ENCODE measurements at regions not wholly inside any gene's neighbourhood (a gene's known extent, or its start where the extent isn't known, plus 50 kb on each side); places are given as distances from the start of the nearest gene placed in this dataset.
"Not testable (repeated sequence)": the region's sequence is repeated elsewhere in the genome, so short reads cannot be mapped to it uniquely, and the experiment has no call there.

- H3K27me3 ChIP-seq (ENCODE audit: control insufficient read depth in 2 of 2, insufficient read depth in 2 of 2, low read length in 2 of 2); H3K27ac Mint-ChIP-seq; intact Hi-C loops (cut with micrococcal nuclease); H3K27ac ChIP-seq (ENCODE audit: low read depth, low read length); CTCF ChIA-PET; H3K4me1 ChIP-seq (ENCODE audit: control insufficient read depth in 2 of 2, insufficient read depth in 2 of 2, low read length in 2 of 2); ATAC-seq; H3K9me3 Mint-ChIP-seq; H3K36me3 Mint-ChIP-seq; POLR2A ChIA-PET; H3K9me3 ChIP-seq (ENCODE audit: control insufficient read depth in 2 of 3, low read length in 3 of 3); H3K36me3 ChIP-seq (ENCODE audit: control insufficient read depth in 2 of 3, insufficient read depth in 3 of 3, low read length in 3 of 3); H3K27me3 Mint-ChIP-seq; H3K4me1 Mint-ChIP-seq; H3K4me3 Mint-ChIP-seq; DNase-seq; H3K4me3 ChIP-seq (ENCODE audit: low read length): not testable (repeated sequence)
Measured at GRCh38 chr18:14357553-14358297, 185.7 kb downstream of the POTEC start.

GRCh38 chr18:14342170-14342569 lies 201.2 kb downstream of the POTEC start:
- DNase-seq; H3K27me3 ChIP-seq (ENCODE audit: control insufficient read depth in 2 of 2, insufficient read depth in 2 of 2, low read length in 2 of 2); POLR2A ChIA-PET; H3K27ac Mint-ChIP-seq; H3K9me3 Mint-ChIP-seq; H3K36me3 ChIP-seq (ENCODE audit: control insufficient read depth in 2 of 3, insufficient read depth in 3 of 3, low read length in 3 of 3); intact Hi-C loops (cut with micrococcal nuclease); H3K4me1 ChIP-seq (ENCODE audit: control insufficient read depth in 2 of 2, insufficient read depth in 2 of 2, low read length in 2 of 2); ATAC-seq; CTCF ChIA-PET; H3K4me3 ChIP-seq (ENCODE audit: low read length); H3K27me3 Mint-ChIP-seq; H3K27ac ChIP-seq (ENCODE audit: low read depth, low read length); H3K9me3 ChIP-seq (ENCODE audit: control insufficient read depth in 2 of 3, low read length in 3 of 3); H3K4me1 Mint-ChIP-seq: not testable (repeated sequence)
- H3K36me3 Mint-ChIP-seq: peaks cover 0 to 11% (median 0%) of the 10 kb centered on the region in 5 donors
- peak overlapping the region in 1 of 10 donors; percentile 60 for H3K4me3 Mint-ChIP-seq

GRCh38 chr18:14336017-14336416 lies 203.8 kb upstream of the ZNF519 start:
- POLR2A ChIA-PET: not testable (repeated sequence)

GRCh38 chr18:14321217-14321616 lies 189.0 kb upstream of the ZNF519 start:
- intact Hi-C loops (cut with micrococcal nuclease); H3K4me1 Mint-ChIP-seq; DNase-seq; H3K36me3 ChIP-seq (ENCODE audit: control insufficient read depth in 2 of 3, insufficient read depth in 3 of 3, low read length in 3 of 3); H3K9me3 ChIP-seq (ENCODE audit: control insufficient read depth in 2 of 3, low read length in 3 of 3); CTCF ChIA-PET; H3K4me1 ChIP-seq (ENCODE audit: control insufficient read depth in 2 of 2, insufficient read depth in 2 of 2, low read length in 2 of 2); H3K27me3 Mint-ChIP-seq; ATAC-seq; H3K4me3 ChIP-seq (ENCODE audit: low read length); H3K27ac Mint-ChIP-seq; H3K9me3 Mint-ChIP-seq; POLR2A ChIA-PET; H3K27me3 ChIP-seq (ENCODE audit: control insufficient read depth in 2 of 2, insufficient read depth in 2 of 2, low read length in 2 of 2); H3K4me3 Mint-ChIP-seq; H3K27ac ChIP-seq (ENCODE audit: low read depth, low read length): not testable (repeated sequence)
- H3K36me3 Mint-ChIP-seq: peaks cover 0 to 16% (median 0%) of the 10 kb centered on the region in 5 donors

More at GRCh38 chr18:14336017-14336416, 203.8 kb upstream of the ZNF519 start:
- ATAC-seq; H3K27ac Mint-ChIP-seq; H3K4me3 ChIP-seq (ENCODE audit: low read length); H3K36me3 Mint-ChIP-seq; H3K36me3 ChIP-seq (ENCODE audit: control insufficient read depth in 2 of 3, insufficient read depth in 3 of 3, low read length in 3 of 3); H3K4me3 Mint-ChIP-seq; CTCF ChIA-PET; intact Hi-C loops (cut with micrococcal nuclease); H3K27me3 Mint-ChIP-seq; H3K4me1 Mint-ChIP-seq; H3K27ac ChIP-seq (ENCODE audit: low read depth, low read length); H3K4me1 ChIP-seq (ENCODE audit: control insufficient read depth in 2 of 2, insufficient read depth in 2 of 2, low read length in 2 of 2); H3K9me3 Mint-ChIP-seq; H3K9me3 ChIP-seq (ENCODE audit: control insufficient read depth in 2 of 3, low read length in 3 of 3); DNase-seq; H3K27me3 ChIP-seq (ENCODE audit: control insufficient read depth in 2 of 2, insufficient read depth in 2 of 2, low read length in 2 of 2): not testable (repeated sequence)

DNA sequence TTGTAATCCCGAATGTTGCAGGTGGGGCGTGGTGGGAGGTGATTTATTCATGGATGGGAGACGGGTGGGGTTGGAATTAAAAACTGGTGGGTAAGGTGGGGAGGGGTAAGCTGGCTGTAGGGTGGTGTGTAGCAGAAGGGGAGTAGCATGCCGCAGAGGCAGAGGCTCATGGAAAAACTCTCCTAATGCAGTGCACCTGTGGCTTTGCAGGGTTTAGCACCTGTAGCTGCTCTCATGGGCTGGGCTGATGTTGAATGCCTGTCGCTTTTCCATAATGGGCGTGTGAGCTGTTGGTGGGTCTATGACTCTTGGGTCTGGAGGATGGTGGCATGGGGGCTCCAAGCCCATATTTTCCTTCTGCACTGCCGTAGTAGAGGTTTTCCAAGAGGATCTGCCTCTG lies 169.0 kb upstream of the ZNF519 start:
- intact Hi-C loops (cut with micrococcal nuclease); H3K4me1 ChIP-seq (ENCODE audit: control insufficient read depth in 2 of 2, insufficient read depth in 2 of 2, low read length in 2 of 2); ATAC-seq; H3K36me3 ChIP-seq (ENCODE audit: control insufficient read depth in 2 of 3, insufficient read depth in 3 of 3, low read length in 3 of 3); H3K4me3 Mint-ChIP-seq; CTCF ChIA-PET; DNase-seq; H3K4me1 Mint-ChIP-seq; H3K27ac ChIP-seq (ENCODE audit: low read depth, low read length); H3K27me3 Mint-ChIP-seq; H3K36me3 Mint-ChIP-seq; H3K4me3 ChIP-seq (ENCODE audit: low read length); H3K9me3 Mint-ChIP-seq; H3K27ac Mint-ChIP-seq; H3K27me3 ChIP-seq (ENCODE audit: control insufficient read depth in 2 of 2, insufficient read depth in 2 of 2, low read length in 2 of 2); POLR2A ChIA-PET; H3K9me3 ChIP-seq (ENCODE audit: control insufficient read depth in 2 of 3, low read length in 3 of 3): not testable (repeated sequence)

DNA sequence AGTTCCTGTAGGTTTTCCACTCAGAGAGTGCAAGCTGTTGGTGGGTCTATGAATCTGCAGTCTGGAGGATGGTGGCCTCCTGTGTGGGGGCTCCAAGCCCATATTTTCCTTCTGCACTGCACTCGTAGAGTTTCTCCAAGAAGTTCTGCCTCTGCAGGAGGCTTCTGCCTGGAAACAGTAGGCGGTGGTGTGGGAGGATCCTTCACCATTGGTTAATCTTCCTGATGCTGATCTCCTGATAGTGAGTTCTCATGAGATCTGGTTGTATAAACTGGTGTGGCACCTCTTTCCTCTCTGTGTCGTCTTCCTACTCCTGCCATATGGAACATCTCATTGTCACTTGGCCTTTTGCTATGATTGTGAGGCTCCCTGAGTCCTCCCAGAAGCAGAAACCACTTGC lies 162.8 kb upstream of the ZNF519 start:
- H3K27ac Mint-ChIP-seq, ATAC-seq, CTCF ChIA-PET: not testable (repeated sequence)

GRCh38 chr18:14285053-14285452 lies 152.8 kb upstream of the ZNF519 start:
- Histone ChIP-seq H3K27ac (ENCODE audit: low read depth, low read length) (no peak overlapping the region), H3K9me3 (ENCODE audit: control insufficient read depth in 2 of 3, low read length in 3 of 3) (no peaks in the 10 kb centered on the region), H3K36me3 (ENCODE audit: control insufficient read depth in 2 of 3, insufficient read depth in 3 of 3, low read length in 3 of 3) (no peaks in the 10 kb centered on the region), H3K27me3 (ENCODE audit: control insufficient read depth in 2 of 2, insufficient read depth in 2 of 2, low read length in 2 of 2) (no peaks in the 10 kb centered on the region), H3K4me1 (ENCODE audit: control insufficient read depth in 2 of 2, insufficient read depth in 2 of 2, low read length in 2 of 2) (no peaks in the 10 kb centered on the region), H3K4me3 (ENCODE audit: low read length) (no peak overlapping the region)
- ChIA-PET POLR2A (no interaction called here), CTCF (no interaction called here)
- DNase-seq (no peak), ATAC-seq (no peak)
- H3K4me1 Mint-ChIP-seq: no peaks in the 10 kb centered on the region
- no peak overlapping the region for H3K4me3 Mint-ChIP-seq
- H3K27ac Mint-ChIP-seq: no peak overlapping the region
- peaks cover 0 to 20% (median 0%) of the 10 kb centered on the region in 5 donors for H3K36me3 Mint-ChIP-seq
- no peaks in the 10 kb centered on the region for H3K27me3 Mint-ChIP-seq
- intact Hi-C loops (cut with micrococcal nuclease): no loop called here
- no peaks in the 10 kb centered on the region for H3K9me3 Mint-ChIP-seq

More for the DNA sequence above, 162.8 kb upstream of the ZNF519 start:
- H3K4me1 ChIP-seq (ENCODE audit: control insufficient read depth in 2 of 2, insufficient read depth in 2 of 2, low read length in 2 of 2); H3K9me3 Mint-ChIP-seq; DNase-seq; H3K27me3 ChIP-seq (ENCODE audit: control insufficient read depth in 2 of 2, insufficient read depth in 2 of 2, low read length in 2 of 2); H3K9me3 ChIP-seq (ENCODE audit: control insufficient read depth in 2 of 3, low read length in 3 of 3); H3K4me3 ChIP-seq (ENCODE audit: low read length); H3K4me3 Mint-ChIP-seq; H3K36me3 Mint-ChIP-seq; intact Hi-C loops (cut with micrococcal nuclease); H3K36me3 ChIP-seq (ENCODE audit: control insufficient read depth in 2 of 3, insufficient read depth in 3 of 3, low read length in 3 of 3); POLR2A ChIA-PET; H3K4me1 Mint-ChIP-seq; H3K27ac ChIP-seq (ENCODE audit: low read depth, low read length); H3K27me3 Mint-ChIP-seq: not testable (repeated sequence)

Measured in naive thymus-derived CD4-positive, alpha-beta T cell (primary cell).